ENCODE measurements at regions not wholly inside any gene's neighbourhood (a gene's known extent, or its start where the extent isn't known, plus 50 kb on each side); places are given as distances from the start of the nearest gene placed in this dataset.

GRCh38 chr11:134733646-134734045, 321.6 kb upstream of the B3GAT1 start:
- no peak overlapping the region for H3K27ac ChIP-seq (replicated peaks)
- no peaks in the 10 kb centered on the region for H3K9me3 ChIP-seq (replicated peaks)
- no peak overlapping the region for H3K4me3 ChIP-seq
- H3K36me3 ChIP-seq, result no peaks in the 10 kb centered on the region
- intact Hi-C loops (cut with micrococcal nuclease), result no loop called here
- no peak for DNase-seq
- H3K4me1 ChIP-seq, result peaks cover 9% of the 10 kb centered on the region
- peaks cover 84% of the 10 kb centered on the region for H3K27me3 ChIP-seq (ENCODE audit: low read depth)
- TF ChIP-seq, protein P1, sequence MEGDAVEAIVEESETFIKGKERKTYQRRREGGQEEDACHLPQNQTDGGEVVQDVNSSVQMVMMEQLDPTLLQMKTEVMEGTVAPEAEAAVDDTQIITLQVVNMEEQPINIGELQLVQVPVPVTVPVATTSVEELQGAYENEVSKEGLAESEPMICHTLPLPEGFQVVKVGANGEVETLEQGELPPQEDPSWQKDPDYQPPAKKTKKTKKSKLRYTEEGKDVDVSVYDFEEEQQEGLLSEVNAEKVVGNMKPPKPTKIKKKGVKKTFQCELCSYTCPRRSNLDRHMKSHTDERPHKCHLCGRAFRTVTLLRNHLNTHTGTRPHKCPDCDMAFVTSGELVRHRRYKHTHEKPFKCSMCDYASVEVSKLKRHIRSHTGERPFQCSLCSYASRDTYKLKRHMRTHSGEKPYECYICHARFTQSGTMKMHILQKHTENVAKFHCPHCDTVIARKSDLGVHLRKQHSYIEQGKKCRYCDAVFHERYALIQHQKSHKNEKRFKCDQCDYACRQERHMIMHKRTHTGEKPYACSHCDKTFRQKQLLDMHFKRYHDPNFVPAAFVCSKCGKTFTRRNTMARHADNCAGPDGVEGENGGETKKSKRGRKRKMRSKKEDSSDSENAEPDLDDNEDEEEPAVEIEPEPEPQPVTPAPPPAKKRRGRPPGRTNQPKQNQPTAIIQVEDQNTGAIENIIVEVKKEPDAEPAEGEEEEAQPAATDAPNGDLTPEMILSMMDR (IDR thresholded peaks at IDR 0.05; ENCODE audit: borderline replicate concordance), result no peak

DNA sequence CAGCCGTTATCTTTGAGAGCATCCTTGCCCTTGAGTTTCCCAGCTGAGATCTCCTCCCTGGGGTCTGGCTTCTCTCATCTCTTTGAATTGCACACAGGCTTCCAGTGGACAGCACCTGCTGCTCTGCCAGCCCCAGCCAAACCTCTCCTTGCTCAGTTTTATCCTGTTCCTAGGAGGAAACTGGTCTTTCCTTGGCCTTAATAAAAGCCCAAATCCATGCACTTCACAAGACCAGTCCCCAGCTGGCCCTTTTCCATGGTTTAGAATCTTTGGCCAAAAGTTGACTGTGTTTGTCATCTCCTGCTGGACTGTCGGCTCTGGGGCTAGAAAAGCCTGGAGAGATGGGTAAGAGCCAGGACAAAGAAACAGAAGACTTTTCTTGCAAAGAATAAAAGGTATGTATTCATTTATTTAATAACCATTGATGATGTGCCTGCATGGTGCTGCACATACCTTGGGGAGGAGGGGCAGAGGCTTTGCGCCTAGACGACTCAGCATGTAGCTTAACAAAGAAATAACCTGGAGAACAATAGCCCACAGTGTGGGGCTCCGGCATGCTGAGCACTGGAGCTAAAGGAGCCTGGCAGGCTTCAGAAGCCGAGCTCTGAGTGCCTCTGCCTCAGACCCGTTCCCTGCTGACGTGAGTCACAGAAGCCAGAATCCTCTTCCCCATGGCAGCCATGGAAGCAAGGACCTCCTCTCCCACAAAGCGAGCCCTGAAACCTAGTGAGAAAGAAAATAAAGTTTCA, 319.3 kb upstream of the B3GAT1 start:
- Histone ChIP-seq H3K4me1 (peaks cover 9% of the 10 kb centered on the region), H3K27me3 (ENCODE audit: low read depth) (peaks cover 89% of the 10 kb centered on the region), H3K4me3 (no peak overlapping the region), H3K27ac (replicated peaks) (no peak overlapping the region), H3K36me3 (no peaks in the 10 kb centered on the region), H3K9me3 (replicated peaks) (no peaks in the 10 kb centered on the region)
- TF ChIP-seq, protein P1 (IDR thresholded peaks at IDR 0.05; ENCODE audit: borderline replicate concordance), result no peak
- intact Hi-C loops (cut with micrococcal nuclease), result no loop called here
- DNase-seq, result no peak

DNA sequence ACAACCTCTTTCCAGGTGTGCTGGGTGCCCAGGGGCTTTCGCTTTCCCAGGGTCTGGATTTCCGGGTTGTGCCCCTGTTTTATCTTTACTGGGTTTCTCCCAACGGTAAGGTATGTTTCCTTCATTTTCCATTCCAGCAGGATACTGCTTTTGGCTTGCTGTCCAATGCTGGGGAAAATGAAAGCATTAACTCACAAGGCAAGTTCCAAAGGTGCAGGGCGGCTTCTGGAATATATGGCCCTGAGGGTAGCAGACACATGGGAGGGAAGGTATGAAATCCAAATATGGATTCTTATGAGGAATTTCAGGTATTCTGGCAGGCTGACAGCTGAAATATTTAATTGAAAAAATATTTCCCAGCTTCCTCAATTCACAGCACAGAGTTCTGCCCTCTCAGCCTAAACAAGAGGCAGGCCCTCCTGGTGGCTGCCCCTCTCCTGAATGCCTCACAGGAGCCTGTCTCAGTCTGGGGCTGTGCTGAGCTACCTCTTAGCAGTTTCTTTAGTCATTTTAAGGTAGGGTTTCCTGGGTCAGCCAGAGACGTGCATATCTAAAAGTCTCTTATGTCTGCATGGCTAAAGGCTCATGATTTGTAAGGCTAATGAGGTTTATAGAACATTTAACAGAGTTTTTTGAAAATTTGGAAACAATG, 318.6 kb upstream of the B3GAT1 start:
- intact Hi-C loops (cut with micrococcal nuclease), result no loop called here
- H3K36me3 ChIP-seq, result no peaks in the 10 kb centered on the region
- peaks cover 89% of the 10 kb centered on the region for H3K27me3 ChIP-seq (ENCODE audit: low read depth)
- no peaks in the 10 kb centered on the region for H3K9me3 ChIP-seq (replicated peaks)
- H3K27ac ChIP-seq (replicated peaks), result no peak overlapping the region
- no peak for DNase-seq
- peaks cover 9% of the 10 kb centered on the region for H3K4me1 ChIP-seq
- no peak overlapping the region for H3K4me3 ChIP-seq
- TF ChIP-seq, protein P1 (IDR thresholded peaks at IDR 0.05; ENCODE audit: borderline replicate concordance), result no peak

GRCh38 chr11:134730101-134730500, 318.1 kb upstream of the B3GAT1 start:
- intact Hi-C loops (cut with micrococcal nuclease), result no loop called here
- Histone ChIP-seq H3K4me1 (peaks cover 9% of the 10 kb centered on the region), H3K36me3 (no peaks in the 10 kb centered on the region), H3K27ac (replicated peaks) (no peak overlapping the region), H3K4me3 (no peak overlapping the region), H3K9me3 (replicated peaks) (no peaks in the 10 kb centered on the region), H3K27me3 (ENCODE audit: low read depth) (peaks cover 95% of the 10 kb centered on the region)
- no peak for DNase-seq
- TF ChIP-seq, protein P1 (IDR thresholded peaks at IDR 0.05; ENCODE audit: borderline replicate concordance), result no peak

DNA sequence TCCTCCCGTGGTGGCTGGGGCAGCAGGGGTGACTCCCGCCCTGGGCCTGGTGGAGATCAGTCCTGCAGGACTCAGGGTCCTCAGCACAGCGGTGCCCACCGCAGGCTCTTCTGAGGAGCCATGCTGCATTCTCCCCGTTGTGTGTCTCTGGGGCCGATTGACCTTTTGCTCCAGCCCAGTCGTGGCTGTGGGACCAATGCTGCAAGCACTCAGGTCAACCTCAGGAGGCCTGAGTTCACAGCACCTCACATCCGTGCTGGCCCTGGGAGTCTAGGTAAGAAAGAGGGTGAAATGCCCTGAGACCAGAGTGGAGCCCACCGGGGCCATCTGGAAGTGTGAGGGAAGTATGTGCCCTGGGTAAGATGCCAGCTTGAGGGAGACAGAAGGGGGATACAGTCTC, 316.1 kb upstream of the B3GAT1 start:
- Histone ChIP-seq H3K4me3 (no peak overlapping the region), H3K27ac (replicated peaks) (no peak overlapping the region), H3K9me3 (replicated peaks) (no peaks in the 10 kb centered on the region), H3K27me3 (ENCODE audit: low read depth) (peaks cover 94% of the 10 kb centered on the region), H3K36me3 (no peaks in the 10 kb centered on the region), H3K4me1 (no peaks in the 10 kb centered on the region)
- DNase-seq, result no peak
- TF ChIP-seq, protein P1 (IDR thresholded peaks at IDR 0.05; ENCODE audit: borderline replicate concordance), result no peak
- intact Hi-C loops (cut with micrococcal nuclease), result no loop called here

Data from left ventricle myocardium inferior (tissue), 1 donor.